Mesendoderm (in vitro differentiated cells): ENCODE measurements at regions not wholly inside any gene's neighbourhood (a gene's known extent, or its start where the extent isn't known, plus 50 kb on each side); places are given as distances from the start of the nearest gene placed in this dataset.

ENCODE experiments used
- DNase-seq: peaks from one replicate; pipeline ENCODE4 v3.0.0; 2013
- H2AK5ac ChIP-seq: 2 replicates; pipeline ENCODE4 v1.6.1; 2013; ENCODE audit warnings: low read length, inconsistent platforms
- H2BK120ac ChIP-seq: 2 replicates; pipeline ENCODE4 v1.6.1; 2013; ENCODE audit warnings: low read depth, mild to moderate bottlenecking, low read length, moderate library complexity, mixed read lengths
- H2BK15ac ChIP-seq: replicated peaks from 2 replicates; pipeline ENCODE4 v1.6.1; 2013; ENCODE audit warnings: low read depth, mild to moderate bottlenecking, moderate library complexity
- H2BK5ac ChIP-seq: 2 replicates; pipeline ENCODE4 v1.6.1; 2013; ENCODE audit warnings: low read length, inconsistent platforms
- H3K18ac ChIP-seq: 2 replicates; pipeline ENCODE4 v1.6.1; 2013; ENCODE audit warnings: mild to moderate bottlenecking, low read length, mixed read lengths
- H3K23ac ChIP-seq: one replicate; pipeline ENCODE4 v1.6.1; 2013; ENCODE audit warnings: low read length
- H3K27ac ChIP-seq: 2 replicates; pipeline ENCODE4 v1.5.1; 2013; ENCODE audit warnings: low read depth, mild to moderate bottlenecking, inconsistent platforms, low read length, moderate library complexity
- H3K27me3 ChIP-seq: 2 replicates; pipeline ENCODE4 v1.6.1; 2013; ENCODE audit warnings: low read length, control low read depth, mild to moderate bottlenecking, inconsistent platforms; ENCODE audit not compliant: insufficient read depth, poor library complexity
- H3K36me3 ChIP-seq: 2 replicates; pipeline ENCODE4 v1.6.1; 2013; ENCODE audit warnings: low read length, inconsistent platforms; ENCODE audit not compliant: control insufficient read depth, insufficient read depth
- H3K4ac ChIP-seq: one replicate; pipeline ENCODE4 v1.6.1; 2013; ENCODE audit warnings: low read depth, mild to moderate bottlenecking, low read length, moderate library complexity
- H3K4me1 ChIP-seq: 2 replicates; pipeline ENCODE4 v1.6.1; 2013; ENCODE audit warnings: low read depth, low read length, inconsistent platforms; ENCODE audit not compliant: control insufficient read depth
- H3K4me2 ChIP-seq: 2 replicates; pipeline ENCODE4 v1.6.1; 2013; ENCODE audit warnings: low read length
- H3K4me3 ChIP-seq: 2 replicates; pipeline ENCODE4 v1.5.1; 2013; ENCODE audit warnings: mild to moderate bottlenecking, low read length
- H3K56ac ChIP-seq: one replicate; pipeline ENCODE4 v1.6.1; 2013; ENCODE audit warnings: low read length
- H3K79me1 ChIP-seq: 2 replicates; pipeline ENCODE4 v1.6.1; 2013; ENCODE audit warnings: low read length, inconsistent platforms
- H3K79me2 ChIP-seq: 2 replicates; pipeline ENCODE4 v1.6.1; 2013; ENCODE audit warnings: mild to moderate bottlenecking, low read length; ENCODE audit not compliant: control insufficient read depth, insufficient read depth
- H3K9ac ChIP-seq: 2 replicates; pipeline ENCODE4 v1.6.1; 2013; ENCODE audit warnings: low read length, inconsistent platforms
- H4K5ac ChIP-seq: one replicate; pipeline ENCODE4 v1.6.1; 2013; ENCODE audit warnings: low read length
- H4K8ac ChIP-seq: one replicate; pipeline ENCODE4 v1.6.1; 2013; ENCODE audit warnings: low read depth, mild to moderate bottlenecking, control low read depth, low read length, moderate library complexity
- WGBS: extraction: QIAGEN DNeasy Blood & Tissue Kit; methylation state at CpG from one replicate; pipeline ENCODE4 v1.1.7; 2013; ENCODE audit warnings: low lambda C conversion rate, missing lambda C conversion rate; ENCODE audit not compliant: insufficient coverage; ENCODE audit errors: extremely low coverage; 5-methylcytosine and 5-hydroxymethylcytosine counted together

DNA sequence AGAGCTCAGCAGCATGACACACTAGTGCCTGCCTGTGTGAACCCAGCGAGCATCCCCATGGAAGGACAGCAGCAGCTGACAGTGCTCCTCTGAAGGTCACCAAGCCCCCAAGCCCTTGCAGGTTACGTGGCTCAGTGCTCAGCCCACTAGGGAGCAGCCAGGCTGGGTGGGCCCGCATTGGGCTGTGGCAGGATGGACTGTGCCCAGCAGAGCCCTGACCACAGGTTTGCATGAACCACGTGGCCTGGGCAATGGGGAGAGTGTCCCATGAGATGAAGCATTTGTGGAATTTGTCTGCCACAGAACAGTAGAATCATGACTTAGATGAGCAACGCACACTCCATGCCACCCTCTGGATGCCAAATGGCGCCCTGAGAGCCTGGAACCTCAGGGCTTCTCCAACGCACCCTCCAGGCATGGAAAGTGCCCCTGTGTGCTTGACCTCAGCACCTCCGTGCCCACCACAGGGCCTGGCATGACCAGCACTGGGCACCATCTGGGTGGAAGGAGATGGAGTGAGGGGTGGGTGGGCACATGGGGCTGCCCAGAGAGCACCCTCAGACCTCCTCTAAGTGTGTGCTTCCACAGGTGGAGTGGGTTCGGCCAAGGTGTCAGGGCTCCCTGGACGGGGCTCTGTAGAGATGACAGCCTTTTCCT lies 216.1 kb upstream of the RAB6C start:
- H3K79me1 ChIP-seq, result no peaks in the 10 kb centered on the region
- H3K9ac ChIP-seq, result no peak overlapping the region
- H2BK15ac ChIP-seq, result no peak overlapping the region
- no peak overlapping the region for H3K4me2 ChIP-seq
- H3K27me3 ChIP-seq, result no peaks in the 10 kb centered on the region
- no peak overlapping the region for H3K18ac ChIP-seq
- no peak overlapping the region for H4K8ac ChIP-seq
- no peak overlapping the region for H3K27ac ChIP-seq
- H3K79me2 ChIP-seq, result no peaks in the 10 kb centered on the region
- no peak overlapping the region for H2BK5ac ChIP-seq
- WGBS, result no CpG with 5 or more reads among the region's 10 CpGs
- H2BK120ac ChIP-seq, result no peak overlapping the region
- DNase-seq, result no peak
- no peak overlapping the region for H3K4ac ChIP-seq
- no peak overlapping the region for H3K4me3 ChIP-seq
- no peaks in the 10 kb centered on the region for H3K36me3 ChIP-seq
- no peak overlapping the region for H4K5ac ChIP-seq
- no peak overlapping the region for H3K23ac ChIP-seq
- H3K56ac ChIP-seq, result no peak overlapping the region
- no peaks in the 10 kb centered on the region for H3K4me1 ChIP-seq
- H2AK5ac ChIP-seq, result no peak overlapping the region

DNA sequence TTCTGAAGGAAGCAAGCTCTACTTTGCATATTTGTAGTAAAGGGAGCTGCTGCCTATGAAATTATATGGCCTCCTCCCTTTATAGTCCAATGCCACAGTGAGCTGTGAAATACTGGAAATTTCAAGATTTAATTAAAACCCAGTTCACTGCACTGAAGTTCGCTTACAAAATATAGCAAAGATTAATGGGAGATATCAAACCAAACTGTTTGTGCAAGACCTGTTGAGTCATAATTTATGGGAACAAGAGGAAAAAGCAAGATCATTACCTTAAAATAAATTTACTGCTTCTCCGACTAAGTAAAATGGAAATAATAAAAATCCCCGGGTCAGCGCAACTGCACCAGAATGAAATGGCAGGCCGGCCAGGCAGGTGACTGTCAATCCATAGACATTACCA lies 215.5 kb upstream of the RAB6C start:
- H3K36me3 ChIP-seq, result no peaks in the 10 kb centered on the region
- no peak overlapping the region for H3K9ac ChIP-seq
- H3K18ac ChIP-seq, result no peak overlapping the region
- no peak overlapping the region for H2BK15ac ChIP-seq
- no peak overlapping the region for H3K56ac ChIP-seq
- DNase-seq, result no peak
- H4K5ac ChIP-seq, result no peak overlapping the region
- H4K8ac ChIP-seq, result no peak overlapping the region
- H2AK5ac ChIP-seq, result no peak overlapping the region
- no peaks in the 10 kb centered on the region for H3K79me2 ChIP-seq
- no peak overlapping the region for H2BK5ac ChIP-seq
- no peak overlapping the region for H3K4me3 ChIP-seq
- H3K4me1 ChIP-seq, result no peaks in the 10 kb centered on the region
- H3K4me2 ChIP-seq, result no peak overlapping the region
- H3K23ac ChIP-seq, result no peak overlapping the region
- no peak overlapping the region for H3K27ac ChIP-seq
- H3K27me3 ChIP-seq, result no peaks in the 10 kb centered on the region
- H3K79me1 ChIP-seq, result no peaks in the 10 kb centered on the region
- WGBS, result no CpG with 5 or more reads among the region's 5 CpGs
- H2BK120ac ChIP-seq, result no peak overlapping the region
- H3K4ac ChIP-seq, result no peak overlapping the region

DNA sequence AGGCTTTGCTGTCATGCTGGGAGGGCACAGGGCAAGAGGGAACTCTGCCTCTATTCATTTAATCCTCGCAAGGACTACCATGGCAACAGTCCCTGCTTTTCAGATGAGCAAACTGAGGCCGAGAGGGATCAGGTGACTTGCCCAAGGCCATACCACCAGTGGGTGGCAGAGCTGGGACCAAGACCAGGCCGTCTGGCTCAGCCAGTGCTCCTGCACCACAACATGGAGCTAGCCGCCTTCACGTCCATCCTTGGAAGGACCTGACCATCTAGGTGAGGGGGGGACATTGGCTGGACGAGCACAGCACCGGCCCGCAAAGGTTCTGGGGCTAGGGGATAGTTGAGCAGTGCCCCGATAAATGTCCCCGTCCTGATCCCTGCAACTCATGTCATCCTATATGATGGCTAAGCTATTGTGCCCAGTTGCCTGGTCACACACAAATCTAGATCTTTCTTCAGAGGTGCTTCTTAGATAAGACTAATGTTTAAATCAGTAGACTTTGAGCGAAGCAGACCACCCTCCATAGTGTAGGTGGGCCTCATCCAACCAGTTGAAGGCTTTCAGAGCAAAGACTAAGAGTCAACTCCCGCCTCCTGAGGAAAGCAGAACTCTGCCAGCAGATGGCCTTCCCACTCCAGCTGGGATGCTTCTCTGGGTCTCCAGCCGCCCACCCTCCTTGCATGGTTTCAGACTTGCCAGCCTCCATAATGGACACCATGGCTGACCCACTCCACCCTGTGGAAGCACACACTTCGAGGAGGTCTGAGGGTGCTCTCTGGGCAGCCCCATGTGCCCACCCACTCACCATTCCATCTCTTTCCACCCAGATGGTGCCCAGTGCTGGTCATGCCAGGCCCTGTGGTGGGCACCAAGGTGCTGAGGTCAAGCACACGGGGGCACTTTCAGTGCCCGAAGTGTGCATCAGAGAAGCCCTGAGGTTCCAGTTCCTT lies 214.8 kb upstream of the RAB6C start:
- no peaks in the 10 kb centered on the region for H3K27me3 ChIP-seq
- no peaks in the 10 kb centered on the region for H3K36me3 ChIP-seq
- no peaks in the 10 kb centered on the region for H3K4me1 ChIP-seq
- no peak overlapping the region for H3K23ac ChIP-seq
- no peak overlapping the region for H3K9ac ChIP-seq
- WGBS, result no CpG with 5 or more reads among the region's 16 CpGs
- H3K4me2 ChIP-seq, result no peak overlapping the region
- no peak overlapping the region for H3K4ac ChIP-seq
- no peak overlapping the region for H3K4me3 ChIP-seq
- no peaks in the 10 kb centered on the region for H3K79me1 ChIP-seq
- no peaks in the 10 kb centered on the region for H3K79me2 ChIP-seq
- H2BK15ac ChIP-seq, result no peak overlapping the region
- H2BK120ac ChIP-seq, result no peak overlapping the region
- no peak overlapping the region for H3K18ac ChIP-seq
- no peak overlapping the region for H3K56ac ChIP-seq
- H3K27ac ChIP-seq, result no peak overlapping the region
- no peak overlapping the region for H2AK5ac ChIP-seq
- H2BK5ac ChIP-seq, result no peak overlapping the region
- peak; percentile 63 for DNase-seq
- H4K5ac ChIP-seq, result no peak overlapping the region
- H4K8ac ChIP-seq, result no peak overlapping the region

DNA sequence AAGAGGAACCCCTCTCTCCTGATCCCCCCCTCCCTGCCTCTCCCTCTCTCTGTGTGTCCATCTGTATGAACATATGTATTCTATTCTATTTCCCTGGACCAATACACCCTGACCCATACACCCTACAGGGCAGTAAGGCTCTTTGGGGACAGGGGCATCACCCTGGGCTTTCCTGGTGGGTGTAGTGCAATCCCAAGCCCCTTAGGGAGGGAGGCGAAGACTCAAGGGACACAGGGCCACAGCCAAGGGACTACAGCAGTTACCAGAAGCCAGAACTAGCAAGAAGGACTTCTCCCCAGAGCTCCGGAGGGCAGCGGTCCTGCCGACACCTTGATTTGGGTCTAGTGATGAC lies 214.2 kb upstream of the RAB6C start:
- Histone ChIP-seq H3K36me3 (no peaks in the 10 kb centered on the region), H3K23ac (no peak overlapping the region), H3K18ac (no peak overlapping the region), H2BK15ac (no peak overlapping the region), H2BK5ac (no peak overlapping the region), H4K8ac (no peak overlapping the region), H3K79me1 (no peaks in the 10 kb centered on the region), H3K4me3 (no peak overlapping the region), H2AK5ac (no peak overlapping the region), H3K27ac (no peak overlapping the region), H3K27me3 (no peaks in the 10 kb centered on the region), H3K9ac (no peak overlapping the region), H3K56ac (no peak overlapping the region), H3K4me2 (no peak overlapping the region), H2BK120ac (no peak overlapping the region), H3K4me1 (no peaks in the 10 kb centered on the region), H3K4ac (no peak overlapping the region), H3K79me2 (no peaks in the 10 kb centered on the region), H4K5ac (no peak overlapping the region)
- WGBS, result no CpG with 5 or more reads among the region's 4 CpGs
- DNase-seq, result no peak

- Histone ChIP-seq H3K27me3 (no peaks in the 10 kb centered on the region), H4K5ac (no peak overlapping the region), H3K79me2 (no peaks in the 10 kb centered on the region), H2AK5ac (no peak overlapping the region), H3K27ac (no peak overlapping the region), H3K56ac (no peak overlapping the region), H2BK120ac (no peak overlapping the region), H3K23ac (no peak overlapping the region), H3K4ac (no peak overlapping the region), H3K4me2 (no peak overlapping the region), H3K18ac (no peak overlapping the region), H3K4me1 (no peaks in the 10 kb centered on the region), H2BK15ac (no peak overlapping the region), H3K9ac (no peak overlapping the region), H2BK5ac (no peak overlapping the region), H4K8ac (no peak overlapping the region), H3K4me3 (no peak overlapping the region), H3K36me3 (no peaks in the 10 kb centered on the region), H3K79me1 (no peaks in the 10 kb centered on the region)
- no CpG with 5 or more reads among the region's 16 CpGs for WGBS
- no peak for DNase-seq
Measured at GRCh38 chr2:129765678-129766351, 213.7 kb upstream of the RAB6C start.
